NCI-H128 (cell line): ENCODE measurements at regions not wholly inside any gene's neighbourhood (a gene's known extent, or its start where the extent isn't known, plus 50 kb on each side); places are given as distances from the start of the nearest gene placed in this dataset.

Experiments used
- DNase-seq: peaks from one replicate; lab custom pipeline; 2025; ENCODE audit not compliant: unreplicated experiment; lab: John Stamatoyannopoulos, UW

GRCh38 chr7:96415293-96415940, 93.5 kb upstream of the SLC25A13 start:
- DNase-seq, result no peak

GRCh38 chr7:96414931-96415292, 93.0 kb upstream of the SLC25A13 start:
- DNase-seq, result peak; percentile 13

- DNase-seq, result no peak
Observed at GRCh38 chr7:96410126-96410839, 88.4 kb upstream of the SLC25A13 start.

- no peak for DNase-seq
Observed at GRCh38 chr7:96408881-96409280, 87.0 kb upstream of the SLC25A13 start.

GRCh38 chr7:96407427-96407826, 85.5 kb upstream of the SLC25A13 start:
- no peak for DNase-seq

- DNase-seq, result no peak
Observed at GRCh38 chr7:96402913-96403312, 81.0 kb upstream of the SLC25A13 start.

- no peak for DNase-seq
Observed at GRCh38 chr7:96401200-96401599, 79.3 kb upstream of the SLC25A13 start.

- no peak for DNase-seq
Observed at GRCh38 chr7:96400518-96400917, 78.6 kb upstream of the SLC25A13 start.

GRCh38 chr7:96400001-96400400, 78.1 kb upstream of the SLC25A13 start:
- DNase-seq, result no peak

GRCh38 chr7:96397936-96398598, 76.2 kb upstream of the SLC25A13 start:
- DNase-seq, result no peak

- no peak for DNase-seq
Observed at GRCh38 chr7:96388620-96389383, 66.9 kb upstream of the SLC25A13 start.

- DNase-seq, result no peak
Observed at GRCh38 chr7:96388166-96388565, 66.3 kb upstream of the SLC25A13 start.

GRCh38 chr7:96380111-96380512, 58.2 kb upstream of the SLC25A13 start:
- no peak for DNase-seq

GRCh38 chr7:96377399-96377798, 55.5 kb upstream of the SLC25A13 start:
- DNase-seq, result no peak
